Erythroblast (primary cell): ENCODE measurements at regions not wholly inside any gene's neighbourhood (a gene's known extent, or its start where the extent isn't known, plus 50 kb on each side); places are given as distances from the start of the nearest gene placed in this dataset.

Source experiments
- GATA1 ChIP-seq: IDR thresholded peaks from 2 replicates; pipeline ENCODE4 v1.6.1; 2011; ENCODE audit warnings: low read depth, mild to moderate bottlenecking, control low read depth, low read length, moderate library complexity
- POLR2A ChIP-seq: IDR thresholded peaks from 2 replicates; pipeline ENCODE4 v1.6.1; 2011; ENCODE audit warnings: mild to moderate bottlenecking, low read length

GRCh38 chr3:106035619-106036018, 166.8 kb upstream of the CBLB start:
- TF ChIP-seq POLR2A (no peak), GATA1 (no peak)
